Prostate gland (tissue), 2 donors: ENCODE measurements at regions not wholly inside any gene's neighbourhood (a gene's known extent, or its start where the extent isn't known, plus 50 kb on each side); places are given as distances from the start of the nearest gene placed in this dataset.

Experiments
- DNase-seq: peaks from one replicate; pipeline ENCODE4 v3.0.0-alpha.2; 2019; ENCODE audit warnings: low spot score
- H3K27ac ChIP-seq, 2 donors: fragments of 200-600 bp; sonication (generic); 2 replicates each; pipeline ENCODE4 v1.5.1; 2017 to 2019
- H3K27me3 ChIP-seq: fragments of 200-600 bp; sonication (generic); replicated peaks from 2 replicates; pipeline ENCODE4 v1.5.1; 2019; ENCODE audit not compliant: insufficient read depth
- H3K36me3 ChIP-seq, 2 donors: fragments of 200-600 bp; sonication (generic); 1 replicate in 1 of 2; 2 replicates in 1 of 2; pipeline versions ENCODE4 v1.5.1 to v1.8.1; 2017 to 2019
- H3K4me1 ChIP-seq: fragments of 200-600 bp; sonication (generic); replicated peaks from 2 replicates; pipeline ENCODE4 v1.5.1; 2019
- H3K4me3 ChIP-seq, 2 donors: fragments of 200-600 bp; sonication (generic); 2 replicates each; pipeline ENCODE4 v1.5.1; 2017 to 2019
- H3K9me3 ChIP-seq: fragments of 200-600 bp; sonication (generic); 2 replicates; pipeline ENCODE4 v1.5.1; 2017
- POLR2A ChIP-seq: fragments of 450-650 bp; IDR thresholded peaks from one replicate; pipeline ENCODE4 v1.6.1; 2016; ENCODE audit warnings: antibody characterized with exemption, mild to moderate bottlenecking
- POLR2AphosphoS5 ChIP-seq: sonication (generic); formaldehyde crosslinking; IDR thresholded peaks from one replicate; pipeline ENCODE4 v1.6.1; 2017; ENCODE audit warnings: antibody characterized with exemption
- WGBS: methylation state at CpG from one replicate; pipeline ENCODE4 v1.1.5; 2018; 5-methylcytosine and 5-hydroxymethylcytosine counted together
- intact Hi-C: fragments of 100-400 bp; cut with DNase I; formaldehyde crosslinking; loops from one replicate; pipeline ENCODE4 v1.14.2; 2022
- TF ChIP-seq, protein P1 (sequence below), 4 experiments: fragments of 200-600 bp in 2 of 4; fragments of 450-650 bp in 2 of 4; sonication (generic) in 2 of 4; IDR thresholded peaks; 1 replicate in 3 of 4; 2 replicates in 1 of 4; pipeline ENCODE4 v1.5.1; 2016 to 2019; ENCODE audit warnings: antibody characterized with exemption in 4 of 4, mild to moderate bottlenecking in 2 of 4, moderate library complexity in 2 of 4

DNA sequence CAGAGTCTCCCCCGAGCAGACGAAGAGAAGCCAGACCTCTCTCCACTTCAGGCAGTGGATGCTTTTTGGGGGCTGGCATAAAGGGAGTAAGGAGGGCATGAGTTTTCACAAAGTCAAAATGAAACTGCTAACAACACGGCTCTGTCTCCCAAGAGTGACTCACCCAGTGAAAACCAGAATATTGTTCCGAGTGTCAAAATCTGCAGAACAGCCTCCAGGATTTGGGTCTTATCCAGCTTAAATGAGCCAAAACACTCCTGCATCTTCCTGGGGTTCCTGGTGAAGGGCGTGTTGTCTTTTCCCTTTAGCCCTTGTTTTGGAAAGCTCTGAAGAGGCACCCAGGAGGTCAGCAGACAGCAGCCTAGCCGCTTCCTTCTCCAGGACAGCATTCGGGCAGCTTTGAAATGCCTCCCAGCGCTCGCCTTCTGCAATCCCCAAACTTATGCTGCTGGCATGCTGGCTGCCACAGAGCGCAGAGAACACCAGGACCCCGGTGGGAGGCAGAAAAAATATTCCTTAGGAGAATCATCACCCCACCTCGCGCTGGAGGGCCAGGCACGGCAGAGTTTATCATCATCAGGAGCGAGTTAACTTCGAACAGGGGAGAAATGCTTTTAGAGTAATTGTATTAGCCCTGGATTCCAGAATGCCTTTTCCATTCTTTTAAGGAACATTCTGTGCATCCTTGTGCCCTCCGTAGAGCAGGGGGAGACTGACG is 117.7 kb upstream of the NCOR2 start:
- 13% methylated on average over 18 of the region's 18 CpGs for WGBS

DNA sequence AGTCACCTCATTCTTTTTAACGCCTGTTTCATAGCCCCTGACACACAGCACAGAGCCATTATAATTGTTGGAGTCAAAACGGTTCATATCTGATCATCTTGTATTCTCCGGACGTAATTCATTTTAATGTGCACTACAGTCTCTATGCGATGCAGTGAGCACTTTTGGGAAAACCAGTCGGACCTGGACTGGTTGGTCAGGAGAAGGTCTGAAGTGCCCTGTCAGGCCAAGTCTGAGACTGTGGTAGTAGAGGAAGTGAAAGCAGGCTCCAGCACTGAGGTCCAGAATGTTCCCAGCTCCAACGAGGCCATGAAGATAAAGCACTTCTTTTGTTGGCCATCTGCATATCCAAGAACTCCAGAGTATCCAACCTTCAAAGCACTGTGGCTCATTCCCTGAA is 117.1 kb upstream of the NCOR2 start:
- Histone ChIP-seq H3K4me3 (no peak overlapping the region), H3K9me3 (no peaks in the 10 kb centered on the region), H3K4me1 (peaks cover 20% of the 10 kb centered on the region), H3K36me3 (no peaks in the 10 kb centered on the region), H3K27ac (peak overlapping the region; percentile 76 to 86), H3K27me3 (no peaks in the 10 kb centered on the region)
- TF ChIP-seq, protein P1, sequence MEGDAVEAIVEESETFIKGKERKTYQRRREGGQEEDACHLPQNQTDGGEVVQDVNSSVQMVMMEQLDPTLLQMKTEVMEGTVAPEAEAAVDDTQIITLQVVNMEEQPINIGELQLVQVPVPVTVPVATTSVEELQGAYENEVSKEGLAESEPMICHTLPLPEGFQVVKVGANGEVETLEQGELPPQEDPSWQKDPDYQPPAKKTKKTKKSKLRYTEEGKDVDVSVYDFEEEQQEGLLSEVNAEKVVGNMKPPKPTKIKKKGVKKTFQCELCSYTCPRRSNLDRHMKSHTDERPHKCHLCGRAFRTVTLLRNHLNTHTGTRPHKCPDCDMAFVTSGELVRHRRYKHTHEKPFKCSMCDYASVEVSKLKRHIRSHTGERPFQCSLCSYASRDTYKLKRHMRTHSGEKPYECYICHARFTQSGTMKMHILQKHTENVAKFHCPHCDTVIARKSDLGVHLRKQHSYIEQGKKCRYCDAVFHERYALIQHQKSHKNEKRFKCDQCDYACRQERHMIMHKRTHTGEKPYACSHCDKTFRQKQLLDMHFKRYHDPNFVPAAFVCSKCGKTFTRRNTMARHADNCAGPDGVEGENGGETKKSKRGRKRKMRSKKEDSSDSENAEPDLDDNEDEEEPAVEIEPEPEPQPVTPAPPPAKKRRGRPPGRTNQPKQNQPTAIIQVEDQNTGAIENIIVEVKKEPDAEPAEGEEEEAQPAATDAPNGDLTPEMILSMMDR (IDR thresholded peaks at IDR 0.05) = no peak
- TF ChIP-seq POLR2AphosphoS5 = peak; percentile 37
- 8% methylated on average over 7 of the region's 7 CpGs for WGBS
- intact Hi-C loops = no loop called here
- DNase-seq = peak; percentile 56

More for the DNA sequence above, 117.7 kb upstream of the NCOR2 start:
- intact Hi-C loops = no loop called here
- Histone ChIP-seq H3K4me3 (no peak overlapping the region), H3K9me3 (no peaks in the 10 kb centered on the region), H3K36me3 (no peaks in the 10 kb centered on the region), H3K4me1 (peaks cover 14% of the 10 kb centered on the region), H3K27ac (peak overlapping the region; percentile 76 to 86), H3K27me3 (no peaks in the 10 kb centered on the region)
- peak; percentile 46 for DNase-seq
- TF ChIP-seq, protein P1 (IDR thresholded peaks at IDR 0.05) = peak in 1 of 4 experiments; percentile 3
- no peak for TF ChIP-seq POLR2A

DNA sequence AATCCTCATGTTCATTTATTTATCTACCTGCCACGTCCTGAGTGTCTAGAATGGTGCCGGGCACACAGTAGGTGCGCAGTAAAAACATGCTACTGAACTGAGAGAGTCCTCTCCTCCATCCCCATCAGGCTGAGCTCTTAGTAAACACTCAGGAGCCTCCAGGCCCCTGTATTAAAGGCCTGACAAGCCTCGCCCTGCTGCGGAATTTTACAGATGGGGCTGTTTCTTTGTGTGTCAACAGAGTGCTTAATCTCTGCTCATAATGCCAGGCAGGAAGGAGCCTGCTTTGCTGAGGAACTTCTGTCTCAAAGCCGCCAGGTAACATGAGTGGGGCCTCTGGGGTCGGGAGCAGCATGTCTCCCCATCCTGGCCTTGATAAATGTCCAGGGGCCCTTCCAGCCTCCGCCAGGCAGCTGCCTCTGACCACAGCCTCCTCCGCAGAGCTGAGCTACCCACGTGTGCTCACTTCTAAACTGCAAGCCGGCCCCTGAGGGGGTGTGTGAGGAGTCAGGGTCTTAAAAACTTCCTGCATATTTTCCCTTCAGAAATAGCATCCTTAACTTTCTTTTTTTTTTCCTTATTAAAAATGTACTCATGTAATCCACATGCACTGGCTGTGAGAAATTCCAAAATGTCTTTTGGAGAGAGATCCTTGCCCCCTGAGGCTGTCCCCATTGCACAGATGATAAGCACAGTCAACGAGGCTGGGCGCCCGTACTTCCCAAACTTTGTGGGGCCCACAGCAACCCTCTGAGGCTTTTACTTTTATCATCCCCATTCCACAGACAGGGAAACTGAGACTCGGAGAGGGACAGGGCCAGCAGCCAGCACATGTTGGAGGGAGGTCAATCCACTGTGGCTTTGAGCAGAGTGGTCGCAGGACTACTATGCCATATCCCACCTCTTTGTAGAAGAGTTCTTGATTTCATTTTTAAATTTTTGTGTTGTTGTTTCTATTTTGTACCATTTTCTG is 116.0 kb upstream of the NCOR2 start:
- Histone ChIP-seq H3K27ac (peak overlapping the region; percentile 76), H3K27me3 (no peaks in the 10 kb centered on the region), H3K4me3 (no peak overlapping the region), H3K36me3 (no peaks in the 10 kb centered on the region), H3K9me3 (no peaks in the 10 kb centered on the region), H3K4me1 (peaks cover 22% of the 10 kb centered on the region)
- peak; percentile 86 for DNase-seq
- 61% methylated on average over 16 of the region's 16 CpGs for WGBS
- TF ChIP-seq POLR2AphosphoS5 (peak; percentile 86), POLR2A (no peak)
- TF ChIP-seq, protein P1 (IDR thresholded peaks at IDR 0.05) = no peak
- intact Hi-C loops = no loop called here

DNA sequence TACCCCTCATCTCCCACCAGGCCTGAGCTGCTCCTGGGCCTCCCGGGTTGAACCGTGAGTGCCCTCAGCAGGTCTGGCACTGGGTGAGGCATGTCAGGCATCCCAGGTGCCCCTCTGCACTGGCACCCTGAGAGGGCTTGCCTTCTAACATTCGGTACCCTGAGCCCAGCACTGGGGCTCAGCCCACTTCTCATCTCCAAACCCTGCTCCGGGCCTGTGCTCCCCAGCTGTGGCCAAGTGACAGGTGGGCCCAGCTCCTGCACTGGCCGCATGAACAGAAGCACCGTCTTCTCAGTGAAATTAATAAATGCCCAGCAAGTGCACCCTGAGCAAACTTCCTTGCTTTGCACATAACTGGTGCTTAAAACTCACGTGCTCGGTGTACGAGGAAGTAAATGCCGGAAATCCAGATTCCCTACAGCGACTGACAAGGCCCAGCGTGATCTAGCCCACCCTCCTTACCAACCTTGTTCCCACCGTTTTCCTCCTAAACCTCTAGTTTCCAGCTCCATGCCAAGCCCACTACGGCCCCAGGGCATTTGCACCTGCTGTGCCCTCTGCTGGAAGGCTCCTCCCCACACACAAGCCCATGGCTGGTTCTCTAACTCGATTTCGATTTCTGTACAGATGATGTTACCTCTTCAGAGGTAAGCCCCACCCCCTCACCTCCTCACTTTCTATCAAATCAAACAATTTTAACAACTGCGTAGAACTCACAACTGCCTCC is 115.2 kb upstream of the NCOR2 start:
- H3K9me3 ChIP-seq = no peaks in the 10 kb centered on the region
- intact Hi-C loops = no loop called here
- H3K4me3 ChIP-seq = no peak overlapping the region
- H3K36me3 ChIP-seq = no peaks in the 10 kb centered on the region
- WGBS = 75% methylated on average over 17 of the region's 17 CpGs
- no peak for DNase-seq
- TF ChIP-seq POLR2AphosphoS5 (no peak), POLR2A (no peak)
- TF ChIP-seq, protein P1 (IDR thresholded peaks at IDR 0.05) = no peak
- H3K27ac ChIP-seq = peak overlapping the region; percentile 76
- no peaks in the 10 kb centered on the region for H3K27me3 ChIP-seq
- peaks cover 22% of the 10 kb centered on the region for H3K4me1 ChIP-seq
